GM19035 (cell line): ENCODE measurements at regions not wholly inside any gene's neighbourhood (a gene's known extent, or its start where the extent isn't known, plus 50 kb on each side); places are given as distances from the start of the nearest gene placed in this dataset.

Experiments
- ATAC-seq: cut with Tn5 transposase; IDR thresholded peaks from one replicate; pipeline ENCODE4 v1.9.1; 2021; ENCODE audit not compliant: unreplicated experiment

DNA sequence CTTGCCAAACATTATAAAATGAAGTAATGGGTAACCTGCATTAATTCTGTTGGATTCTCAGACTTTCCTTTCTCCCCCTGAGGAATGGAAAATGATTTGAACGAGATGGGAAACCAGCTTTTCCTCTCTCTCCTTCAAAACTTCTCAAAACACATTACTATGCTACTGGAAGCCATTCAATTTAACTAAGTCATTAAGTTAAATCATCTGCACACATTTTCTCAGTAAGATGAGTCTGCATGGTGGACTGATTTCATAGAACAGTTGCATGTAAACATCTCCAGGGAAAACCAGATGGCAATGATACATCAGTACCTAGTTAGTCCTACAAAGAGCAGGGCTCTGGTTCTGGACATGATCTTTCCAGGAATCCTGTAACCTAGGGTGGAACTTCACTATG, 59.9 kb downstream of the BMP4 start:
- no peak for ATAC-seq

GRCh38 chr14:53894456-53894855, 62.2 kb downstream of the BMP4 start:
- peak; percentile 73 for ATAC-seq

DNA sequence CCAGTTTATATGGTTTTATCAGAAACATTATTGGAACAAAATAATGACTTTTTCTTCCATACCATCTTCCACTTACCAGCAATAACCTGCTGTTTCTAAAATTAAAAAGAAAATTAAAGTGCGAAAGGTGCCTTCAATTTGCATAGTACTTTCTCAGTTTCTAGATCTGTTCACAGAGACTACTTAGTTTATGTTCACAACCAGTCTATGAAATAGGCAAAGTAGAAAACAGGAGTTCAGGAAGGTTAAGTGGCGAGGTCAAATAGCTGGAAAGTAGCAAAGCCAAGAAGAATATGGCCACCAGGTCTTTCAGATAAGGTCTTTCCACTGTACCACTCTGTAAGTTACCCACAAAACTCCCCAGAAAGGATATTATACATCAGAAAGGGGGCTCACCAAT, 63.3 kb downstream of the BMP4 start:
- no peak for ATAC-seq

DNA sequence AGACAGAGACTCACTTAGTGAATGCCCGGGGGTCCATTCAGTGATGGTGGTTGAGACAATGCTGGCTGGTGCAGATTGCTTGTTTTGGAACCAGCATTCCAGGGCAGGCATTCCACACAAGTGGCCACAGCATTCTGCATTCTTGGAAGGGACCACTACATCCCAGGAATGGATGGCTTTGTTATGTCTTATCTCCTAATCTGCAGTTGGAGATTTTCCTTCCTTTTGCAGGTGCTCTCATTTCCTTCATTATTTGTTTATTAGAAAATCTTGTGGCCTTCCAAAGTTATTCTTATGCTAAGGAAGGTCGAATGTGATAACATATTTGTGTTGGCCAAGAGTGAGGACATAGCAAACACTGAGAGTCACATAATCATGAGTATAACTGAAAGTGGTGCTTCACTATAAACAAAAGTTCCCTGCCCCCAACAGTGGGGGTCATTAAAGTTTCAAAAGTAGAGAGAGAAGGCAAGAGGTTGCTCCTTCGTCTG, 66.0 kb downstream of the BMP4 start:
- no peak for ATAC-seq

DNA sequence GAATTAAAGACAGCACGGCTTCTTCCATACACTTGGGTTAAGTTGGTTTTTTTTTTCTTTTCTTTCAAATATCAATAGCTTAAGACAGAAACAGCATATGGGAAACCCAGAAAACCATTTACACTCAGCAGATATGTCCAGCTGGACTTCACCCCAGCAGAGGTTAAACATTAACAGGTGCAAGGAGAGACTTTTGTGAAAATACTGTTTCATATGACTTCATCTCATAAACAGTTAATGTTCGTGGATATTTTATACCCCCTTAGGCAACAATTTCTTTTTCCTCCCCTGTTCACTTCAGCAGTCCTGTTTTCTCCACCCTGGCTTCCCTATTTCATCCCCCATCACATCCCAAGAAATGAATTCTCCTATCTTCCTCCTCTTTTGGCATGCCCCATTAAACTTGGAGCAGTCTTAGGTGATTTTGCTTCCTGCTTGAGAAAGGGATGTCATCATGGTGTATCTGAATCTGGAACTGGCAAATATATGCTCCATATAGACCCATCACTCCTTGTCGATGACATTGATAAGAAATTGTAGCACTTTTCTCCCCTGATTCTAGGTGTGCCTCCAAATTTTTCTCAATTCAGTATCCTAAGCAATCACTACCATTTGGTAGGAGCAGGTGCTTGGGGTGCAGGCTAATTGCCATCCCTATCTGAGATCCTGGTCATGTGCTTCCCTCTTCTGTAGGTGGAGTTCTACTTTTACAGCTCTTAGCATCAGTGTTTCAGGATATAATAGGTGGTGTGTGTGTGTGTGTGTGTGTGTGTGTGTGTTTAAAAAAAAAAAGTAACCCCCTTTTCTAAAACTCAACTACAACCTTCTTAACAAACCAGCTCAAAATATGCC, 67.9 kb downstream of the BMP4 start:
- no peak for ATAC-seq

DNA sequence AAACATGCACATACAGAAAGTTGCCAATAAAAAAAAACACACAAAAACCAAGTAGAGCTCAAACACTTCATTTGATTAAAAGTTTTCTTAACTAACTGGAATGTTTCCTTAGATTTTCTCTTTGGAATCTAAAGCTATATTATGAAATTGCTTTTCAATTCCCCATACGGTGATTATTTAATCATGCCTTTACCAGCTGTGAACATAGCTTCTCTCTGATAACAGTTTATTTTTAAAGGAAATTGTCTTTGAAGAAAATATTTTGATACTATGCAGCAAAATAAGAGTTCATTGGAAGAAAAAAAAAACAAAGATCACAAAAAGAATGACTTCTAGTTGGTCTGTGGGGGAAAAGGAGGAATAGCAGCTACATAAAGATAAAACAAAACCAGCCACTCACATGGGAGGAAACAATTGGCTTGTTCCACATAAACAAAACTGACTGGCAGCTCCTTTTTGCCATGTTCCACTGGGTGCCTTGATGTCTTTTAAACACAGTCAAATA, 71.4 kb downstream of the BMP4 start:
- ATAC-seq: no peak

GRCh38 chr14:53884601-53885000, 72.0 kb downstream of the BMP4 start:
- no peak for ATAC-seq

DNA sequence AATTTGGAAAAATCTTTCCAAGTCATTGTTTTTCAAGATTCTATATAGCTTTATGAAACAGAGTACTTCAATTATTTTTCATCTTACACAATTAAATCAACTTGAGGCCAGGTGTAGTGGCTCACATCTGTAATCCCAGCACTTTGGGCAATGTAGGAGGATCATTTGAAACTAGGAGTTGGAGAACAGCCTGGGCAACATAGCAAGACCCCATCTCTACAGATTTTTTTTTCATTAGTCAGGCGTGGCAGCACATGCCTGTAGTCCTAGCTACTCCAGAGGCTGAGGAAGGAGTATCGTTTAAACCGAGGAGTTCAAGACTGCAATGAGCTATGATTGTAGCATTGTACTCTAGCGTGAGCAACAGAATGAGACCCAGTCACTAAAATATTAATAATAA, 72.9 kb downstream of the BMP4 start:
- ATAC-seq: no peak

DNA sequence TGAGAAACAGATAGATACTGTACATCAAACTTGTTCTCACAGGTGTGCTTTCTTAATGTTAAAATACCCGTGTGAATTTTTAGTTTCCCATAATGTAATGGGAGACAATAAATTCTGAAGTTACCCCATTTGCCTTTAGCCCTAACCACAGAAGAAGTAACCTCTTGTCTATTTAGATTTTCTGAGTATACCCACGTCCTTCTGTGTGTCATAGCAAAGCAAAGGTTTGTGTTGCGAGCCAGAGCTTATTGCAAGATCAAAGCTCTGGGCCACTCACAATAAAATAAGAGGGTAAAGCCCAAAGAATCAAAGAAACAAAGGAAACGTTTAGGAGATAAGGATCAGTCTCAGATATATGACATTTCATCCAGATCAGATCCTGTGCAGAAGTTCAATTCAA, 73.9 kb downstream of the BMP4 start:
- ATAC-seq: no peak

DNA sequence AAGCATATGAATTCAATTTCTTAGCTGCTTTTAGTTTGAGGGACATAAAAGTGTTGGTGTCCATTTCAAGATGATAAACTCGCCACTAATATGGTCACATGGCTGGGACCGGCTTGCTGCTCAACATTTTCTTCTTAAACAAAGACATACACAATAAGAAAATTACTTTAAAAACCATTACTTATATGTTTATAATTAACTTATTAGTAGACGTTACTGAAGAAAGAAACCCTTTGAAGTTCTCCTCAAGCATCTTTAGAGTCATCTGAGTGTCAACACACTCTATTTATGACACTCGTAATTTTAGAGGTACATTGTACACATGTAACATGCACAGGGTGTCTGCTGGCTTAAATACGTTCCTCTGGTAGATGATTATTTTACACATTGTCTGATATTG, 74.7 kb downstream of the BMP4 start:
- no peak for ATAC-seq

DNA sequence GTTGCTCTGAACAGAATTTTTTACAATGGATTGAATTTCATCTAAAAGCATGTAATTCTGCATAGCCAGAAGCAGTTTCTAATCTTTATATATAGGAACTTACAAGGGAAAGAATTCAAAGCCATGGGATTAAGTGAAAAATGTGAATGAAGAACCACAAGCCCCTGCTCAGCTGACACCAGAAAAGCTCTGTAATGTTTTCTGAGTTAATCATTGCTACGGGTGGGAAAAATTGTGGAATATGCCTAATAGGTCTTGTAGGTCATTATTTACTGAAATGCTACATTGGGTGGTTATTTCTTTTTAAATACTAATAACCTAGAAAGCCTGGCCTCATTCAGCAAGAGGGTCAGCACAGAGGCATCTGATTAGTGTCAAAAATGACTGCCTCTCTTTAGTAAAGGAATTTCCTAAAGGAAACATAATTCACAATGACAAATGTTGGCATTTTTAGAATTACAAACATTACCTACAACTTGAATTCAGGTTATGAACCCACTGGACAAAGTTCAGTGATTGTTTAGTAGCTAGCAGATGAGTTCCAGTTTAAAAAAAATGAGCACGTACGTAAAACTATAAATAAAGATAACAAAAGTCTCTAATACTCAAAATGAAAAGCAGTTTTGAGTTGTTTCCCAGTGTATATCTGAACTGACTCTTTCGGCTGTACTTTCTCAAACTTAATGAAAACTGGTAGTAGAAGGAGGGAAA, 75.3 kb downstream of the BMP4 start:
- no peak for ATAC-seq

DNA sequence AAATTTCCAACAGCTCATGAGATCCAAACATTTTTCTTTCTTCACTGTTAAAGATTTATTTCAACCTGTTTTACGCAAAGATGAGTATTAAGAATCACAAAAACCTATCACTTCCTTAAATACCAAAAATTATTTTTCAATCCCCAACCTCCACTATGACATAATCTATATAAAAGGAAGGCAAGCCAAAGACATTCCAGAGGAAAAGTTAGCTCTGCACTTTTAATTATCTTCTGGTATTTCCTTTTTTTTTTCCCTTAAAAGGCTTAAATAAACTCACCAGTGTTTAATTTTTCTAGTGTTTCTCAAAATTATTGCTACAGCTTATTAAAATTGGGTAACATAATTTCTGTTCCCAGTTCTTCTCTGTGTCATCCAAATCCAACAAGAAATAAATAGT, 75.9 kb downstream of the BMP4 start:
- no peak for ATAC-seq

DNA sequence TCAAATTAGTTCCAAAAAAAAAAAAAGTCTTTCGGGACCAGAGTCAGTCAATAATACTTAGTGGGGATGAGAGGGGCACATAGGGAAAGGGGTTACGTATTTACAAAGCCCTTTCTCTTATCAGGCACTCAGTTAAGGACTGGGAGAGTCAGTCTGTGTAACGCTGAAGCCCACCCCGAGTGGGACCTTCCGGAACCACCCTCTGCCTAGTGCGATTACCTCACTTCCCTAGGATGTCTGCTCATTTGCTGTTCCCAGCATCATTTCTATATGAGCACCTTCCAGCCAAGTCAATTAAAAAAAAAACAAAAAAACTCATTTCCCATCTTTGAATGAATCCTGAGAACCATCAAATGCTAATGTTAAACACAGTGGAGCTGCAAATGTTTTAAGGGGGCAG, 76.9 kb downstream of the BMP4 start:
- ATAC-seq: no peak

DNA sequence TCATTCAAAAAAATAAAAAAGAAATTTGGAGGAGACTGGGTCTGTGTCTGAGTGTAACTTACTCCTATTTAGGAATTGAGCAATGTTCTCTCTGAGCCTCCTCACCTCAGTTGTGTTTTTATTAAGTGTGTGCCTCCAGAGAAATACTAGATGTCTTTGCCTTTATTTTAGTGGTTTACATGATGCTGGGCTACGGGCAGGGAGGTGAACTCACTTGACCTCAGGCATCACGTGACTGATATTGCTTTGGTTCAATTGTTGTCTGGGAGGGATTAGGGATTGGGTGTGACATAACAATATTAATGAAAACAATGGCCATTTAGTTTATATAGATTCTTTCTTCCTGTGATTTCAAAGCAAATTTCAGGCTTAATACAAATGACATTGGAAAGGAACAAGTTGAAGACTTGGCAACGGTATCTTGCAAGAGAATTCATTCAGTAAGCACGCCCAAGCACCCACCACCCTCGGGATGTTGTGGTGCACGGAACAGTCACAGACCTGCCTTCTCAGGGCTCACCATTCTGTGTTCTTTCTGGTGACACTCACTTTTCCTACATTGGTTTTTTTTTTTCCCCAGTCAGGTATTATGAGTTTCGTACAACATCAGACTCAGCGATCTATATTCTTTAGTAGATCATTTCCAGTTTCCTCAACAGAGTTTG, 77.5 kb downstream of the BMP4 start:
- no peak for ATAC-seq

DNA sequence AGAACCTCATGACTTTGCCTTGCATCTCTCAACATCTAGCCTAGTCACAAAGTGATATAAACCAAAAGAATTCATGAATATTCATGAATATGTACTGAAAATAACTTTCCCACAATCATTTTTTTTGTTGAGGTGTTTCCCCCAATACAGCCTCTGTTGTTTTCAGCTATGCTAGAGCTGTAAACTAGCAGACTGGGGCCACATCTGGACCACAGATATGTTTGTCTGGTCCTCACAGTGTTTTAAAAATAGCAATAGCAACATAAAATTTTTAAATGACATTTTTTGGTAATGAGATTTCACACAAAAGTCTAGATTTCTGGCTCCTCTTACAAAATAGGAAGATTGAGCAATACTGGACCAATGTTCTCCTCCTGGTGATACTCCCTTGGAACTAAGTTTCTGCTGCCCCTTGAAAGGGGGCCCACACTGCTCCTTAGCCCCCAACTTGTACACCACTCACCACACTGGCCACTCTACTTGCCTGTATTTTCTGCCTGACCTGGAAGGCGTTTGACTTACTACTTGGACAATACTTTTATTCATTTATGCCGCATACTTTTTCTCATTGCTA, 81.2 kb downstream of the BMP4 start:
- no peak for ATAC-seq

- no peak for ATAC-seq
Measured at GRCh38 chr14:53874704-53875103, 81.9 kb downstream of the BMP4 start.

GRCh38 chr14:53872681-53873089, 83.9 kb downstream of the BMP4 start:
- ATAC-seq: no peak

GRCh38 chr14:53871951-53872350, 84.7 kb downstream of the BMP4 start:
- no peak for ATAC-seq

DNA sequence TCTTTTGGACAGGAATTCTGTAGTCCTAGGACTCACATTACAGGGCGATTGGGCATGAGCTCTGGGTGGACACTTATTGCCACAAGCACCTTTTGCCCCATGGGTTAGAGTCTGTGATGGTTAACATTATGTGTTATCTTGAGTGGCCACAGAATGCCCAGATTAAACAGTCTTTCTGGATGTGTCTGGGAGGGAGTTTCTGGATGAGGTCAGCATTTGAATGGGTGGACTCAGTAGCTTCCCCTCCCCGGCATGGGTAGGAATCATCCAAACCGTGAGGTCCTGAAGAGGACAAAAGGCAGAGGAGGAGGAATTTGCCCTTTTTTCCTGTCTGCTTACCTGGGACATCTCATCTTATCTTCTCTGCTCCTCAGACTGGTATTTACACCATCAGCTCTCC, 85.6 kb downstream of the BMP4 start:
- ATAC-seq: no peak

- no peak for ATAC-seq
Measured at GRCh38 chr14:53865711-53866110, 90.9 kb downstream of the BMP4 start.

- no peak for ATAC-seq
Measured at GRCh38 chr14:53861781-53862180, 94.8 kb downstream of the BMP4 start.
